ENCODE measurements at regions not wholly inside any gene's neighbourhood (a gene's known extent, or its start where the extent isn't known, plus 50 kb on each side); places are given as distances from the start of the nearest gene placed in this dataset.
A peak's percentile ranks its signal among the peaks of the same experiment; 100 is the strongest.

DNA sequence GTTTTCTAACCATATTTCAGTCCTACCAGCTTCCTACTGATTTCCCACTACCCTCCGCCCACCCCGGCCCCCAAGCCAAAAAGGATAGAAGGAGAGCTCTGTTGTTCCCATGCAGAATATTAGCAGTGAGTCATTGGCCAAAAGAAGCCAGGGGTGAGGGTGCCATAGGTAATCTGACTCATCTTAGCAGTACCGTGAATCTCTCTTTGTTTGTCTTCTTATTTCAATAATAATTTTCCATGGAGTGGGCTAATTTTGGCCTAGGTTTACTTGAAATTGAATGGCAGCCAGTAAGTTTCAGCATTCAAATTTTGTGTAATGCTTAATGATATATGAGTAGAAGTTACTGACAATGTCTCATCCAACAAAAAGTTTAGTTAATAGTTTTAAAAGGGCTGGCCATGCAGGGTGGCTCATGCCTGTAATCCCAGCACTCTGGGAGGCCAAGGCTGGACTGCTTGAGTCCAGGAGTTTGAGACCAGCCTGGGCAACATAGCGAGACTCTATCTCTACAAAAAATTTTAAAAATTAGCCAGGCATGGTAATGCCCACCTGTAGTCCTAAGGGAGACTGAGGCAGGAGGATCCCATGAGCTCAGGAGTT lies 74.2 kb downstream of the C9orf152 start:
- TF ChIP-seq, protein P1, sequence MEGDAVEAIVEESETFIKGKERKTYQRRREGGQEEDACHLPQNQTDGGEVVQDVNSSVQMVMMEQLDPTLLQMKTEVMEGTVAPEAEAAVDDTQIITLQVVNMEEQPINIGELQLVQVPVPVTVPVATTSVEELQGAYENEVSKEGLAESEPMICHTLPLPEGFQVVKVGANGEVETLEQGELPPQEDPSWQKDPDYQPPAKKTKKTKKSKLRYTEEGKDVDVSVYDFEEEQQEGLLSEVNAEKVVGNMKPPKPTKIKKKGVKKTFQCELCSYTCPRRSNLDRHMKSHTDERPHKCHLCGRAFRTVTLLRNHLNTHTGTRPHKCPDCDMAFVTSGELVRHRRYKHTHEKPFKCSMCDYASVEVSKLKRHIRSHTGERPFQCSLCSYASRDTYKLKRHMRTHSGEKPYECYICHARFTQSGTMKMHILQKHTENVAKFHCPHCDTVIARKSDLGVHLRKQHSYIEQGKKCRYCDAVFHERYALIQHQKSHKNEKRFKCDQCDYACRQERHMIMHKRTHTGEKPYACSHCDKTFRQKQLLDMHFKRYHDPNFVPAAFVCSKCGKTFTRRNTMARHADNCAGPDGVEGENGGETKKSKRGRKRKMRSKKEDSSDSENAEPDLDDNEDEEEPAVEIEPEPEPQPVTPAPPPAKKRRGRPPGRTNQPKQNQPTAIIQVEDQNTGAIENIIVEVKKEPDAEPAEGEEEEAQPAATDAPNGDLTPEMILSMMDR (IDR thresholded peaks at IDR 0.05) = no peak
- H3K27me3 ChIP-seq = no peaks in the 10 kb centered on the region
- peak; percentile 42 for ATAC-seq
- H3K36me3 ChIP-seq = peaks cover 0 to 27% of the 10 kb centered on the region in 2 donors
- intact Hi-C loops (cut with DNase I) = no loop called here
- no peaks in the 10 kb centered on the region for H3K9me3 ChIP-seq
- no peak overlapping the region for H3K4me3 ChIP-seq
- DNase-seq = no peak
- H3K27ac ChIP-seq = peak overlapping the region in 1 of 2 donors; percentile 39
- H3K4me1 ChIP-seq = peaks cover 4 to 88% of the 10 kb centered on the region in 2 donors

DNA sequence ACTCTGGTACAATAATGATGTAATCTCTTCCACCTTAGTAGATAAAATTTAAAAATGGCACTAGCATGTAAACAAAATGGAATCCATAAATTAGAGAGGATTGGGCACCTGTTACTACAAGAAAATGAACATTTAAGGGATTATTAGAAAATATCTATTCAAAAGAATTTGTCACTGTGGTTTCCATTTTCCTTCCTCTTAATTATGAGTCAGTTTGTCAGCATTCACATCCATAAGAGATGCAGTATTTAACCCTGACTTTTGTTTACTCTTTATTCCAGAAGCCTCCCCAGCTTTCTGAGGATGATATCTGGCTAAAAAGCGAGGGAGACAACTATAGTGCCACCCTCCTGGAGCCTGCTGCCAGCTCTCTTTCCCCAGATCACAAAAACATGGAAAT lies 72.1 kb downstream of the C9orf152 start:
- H3K27me3 ChIP-seq = no peaks in the 10 kb centered on the region
- intact Hi-C loops (cut with DNase I) = no loop called here
- ATAC-seq = no peak
- no peaks in the 10 kb centered on the region for H3K9me3 ChIP-seq
- no peak overlapping the region for H3K4me3 ChIP-seq
- H3K27ac ChIP-seq = no peak overlapping the region
- TF ChIP-seq, protein P1 (IDR thresholded peaks at IDR 0.05) = no peak
- H3K4me1 ChIP-seq = peaks cover 0 to 80% of the 10 kb centered on the region in 2 donors
- DNase-seq = no peak
- peaks cover 0 to 28% of the 10 kb centered on the region in 2 donors for H3K36me3 ChIP-seq

DNA sequence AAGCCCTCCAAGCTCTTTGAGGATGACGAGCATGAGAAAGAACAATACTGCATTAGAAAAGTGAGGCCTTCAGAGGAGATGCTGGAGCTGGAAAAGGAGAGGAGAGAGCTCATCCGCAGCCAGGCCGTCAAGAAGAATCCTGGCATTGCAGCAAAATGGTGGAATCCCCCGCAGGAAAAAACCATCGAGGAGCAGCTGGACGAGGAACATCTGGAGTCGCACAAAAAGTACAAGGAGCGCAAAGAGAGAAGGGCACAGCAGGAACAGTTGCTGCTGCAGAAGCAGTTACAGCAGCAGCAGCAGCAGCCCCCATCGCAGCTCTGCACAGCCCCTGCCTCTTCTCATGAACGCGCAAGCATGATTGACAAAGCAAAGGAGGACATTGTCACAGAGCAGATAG lies 71.2 kb downstream of the C9orf152 start:
- H3K9me3 ChIP-seq = no peaks in the 10 kb centered on the region
- no peak overlapping the region for H3K4me3 ChIP-seq
- TF ChIP-seq, protein P1 (IDR thresholded peaks at IDR 0.05) = no peak
- H3K36me3 ChIP-seq = peaks cover 0 to 28% of the 10 kb centered on the region in 2 donors
- intact Hi-C loops (cut with DNase I) = no loop called here
- H3K27me3 ChIP-seq = no peaks in the 10 kb centered on the region
- no peak for ATAC-seq
- H3K27ac ChIP-seq = no peak overlapping the region
- peaks cover 0 to 82% of the 10 kb centered on the region in 2 donors for H3K4me1 ChIP-seq
- peak in 1 of 4 donors; percentile 76 for DNase-seq

DNA sequence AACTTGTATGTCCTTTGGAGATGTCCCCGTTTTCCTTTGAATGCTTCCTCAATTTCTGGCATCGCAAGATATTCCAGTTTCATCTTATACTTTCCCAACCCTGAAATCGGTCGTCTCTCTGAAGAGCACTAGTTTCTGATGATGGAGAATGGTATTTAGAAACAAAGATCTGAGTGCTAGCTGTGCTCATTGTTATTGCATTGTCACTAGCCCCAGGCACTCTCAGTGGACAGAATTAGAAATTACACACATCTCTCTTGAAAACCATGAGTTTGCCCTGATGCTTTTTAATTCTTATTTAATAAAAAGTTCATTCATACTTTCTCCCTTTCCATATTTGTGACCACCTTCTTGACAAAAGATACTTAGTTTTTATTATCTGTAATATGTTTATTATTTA lies 67.7 kb downstream of the C9orf152 start:
- Histone ChIP-seq H3K9me3 (no peaks in the 10 kb centered on the region), H3K36me3 (peaks cover 0 to 28% of the 10 kb centered on the region in 2 donors), H3K27ac (no peak overlapping the region), H3K4me1 (peaks cover 7 to 82% of the 10 kb centered on the region in 2 donors), H3K4me3 (no peak overlapping the region), H3K27me3 (no peaks in the 10 kb centered on the region)
- no peak for DNase-seq
- TF ChIP-seq, protein P1 (IDR thresholded peaks at IDR 0.05) = no peak
- intact Hi-C loops (cut with DNase I) = no loop called here
- no peak for ATAC-seq

DNA sequence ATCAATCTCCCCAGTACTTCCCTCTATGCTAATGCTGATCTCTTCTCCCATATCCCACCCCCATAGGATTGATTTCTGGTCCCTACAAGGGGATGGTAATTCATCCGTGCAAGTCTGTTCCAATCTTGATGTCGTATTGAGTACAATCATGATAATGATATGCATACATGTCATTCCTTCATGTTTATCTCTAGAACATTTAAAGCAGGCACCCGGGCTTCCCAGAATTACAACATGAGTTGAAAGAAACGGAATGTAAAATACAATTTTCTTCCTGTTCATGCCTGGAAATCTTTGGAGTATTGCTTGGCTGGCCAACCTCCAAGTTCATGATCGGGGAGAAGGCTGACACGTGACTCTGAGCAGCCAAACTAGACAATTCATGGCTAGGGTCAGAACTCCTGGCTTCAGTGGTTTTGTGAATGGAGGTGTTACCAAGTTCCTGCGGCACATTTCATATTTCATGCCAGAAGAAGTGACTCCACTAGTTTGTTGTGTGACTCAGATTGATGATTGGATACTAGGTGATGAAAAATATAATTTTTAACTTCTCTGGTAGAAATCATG lies 66.6 kb downstream of the C9orf152 start:
- H3K27me3 ChIP-seq = no peaks in the 10 kb centered on the region
- H3K27ac ChIP-seq = peak overlapping the region in 1 of 2 donors; percentile 41
- no peaks in the 10 kb centered on the region for H3K9me3 ChIP-seq
- H3K4me3 ChIP-seq = no peak overlapping the region
- ATAC-seq = peak; percentile 48
- H3K36me3 ChIP-seq = peaks cover 0 to 25% of the 10 kb centered on the region in 2 donors
- TF ChIP-seq, protein P1 (IDR thresholded peaks at IDR 0.05) = no peak
- H3K4me1 ChIP-seq = peaks cover 7 to 77% of the 10 kb centered on the region in 2 donors
- peak in 1 of 4 donors; percentile 54 for DNase-seq
- intact Hi-C loops (cut with DNase I) = no loop called here

Data from left lung (tissue), 4 donors.